Panc1 (cell line): ENCODE measurements at regions not wholly inside any gene's neighbourhood (a gene's known extent, or its start where the extent isn't known, plus 50 kb on each side); places are given as distances from the start of the nearest gene placed in this dataset.
A peak's percentile ranks its signal among the peaks of the same experiment; 100 is the strongest.

ENCODE experiments used
- ATAC-seq: fragments of 200-7000 bp; cut with Tn5 transposase; 2 replicates; pipeline ENCODE4 v1.9.1; 2020; ENCODE audit warnings: mild to moderate bottlenecking, moderate library complexity
- BruUV-seq: library from RNA; stranded (reverse); fragments of 400-500 nt; replicated peaks from 2 replicates; lab custom pipeline; 2021; lab: Mats Ljungman, UMichigan
- CTCF ChIA-PET: fragments of 300-600 bp; sonication (Branson Sonifier 250); formaldehyde crosslinking; loops from one replicate; lab custom pipeline; 2022; ENCODE audit warnings: antibody characterized with exemption; lab: Charles Lee
- POLR2A ChIA-PET: fragments of 300-600 bp; sonication (Branson Sonifier 250); formaldehyde crosslinking; loops from one replicate; lab custom pipeline; 2022; ENCODE audit warnings: antibody characterized with exemption; lab: Charles Lee
- DNase-seq: peaks from one replicate; pipeline ENCODE4 v3.0.0-alpha.2; 2010; ENCODE audit warnings: low read depth, low spot score
- H3K27ac ChIP-seq: 2 replicates; pipeline ENCODE4 v1.5.1; 2011; ENCODE audit warnings: mild to moderate bottlenecking, low read length, inconsistent platforms
- H3K27me3 ChIP-seq: fragments of 200-500 bp; sonication (Bioruptor generic); 2 replicates; pipeline ENCODE4 v1.6.0; 2014; ENCODE audit warnings: low read length, inconsistent platforms; ENCODE audit not compliant: control insufficient read depth, insufficient read depth
- H3K36me3 ChIP-seq: fragments of 200-500 bp; sonication (Bioruptor generic); 2 replicates; pipeline ENCODE4 v1.5.1; 2014; ENCODE audit warnings: inconsistent platforms, mild to moderate bottlenecking, low read length, moderate library complexity; ENCODE audit not compliant: control insufficient read depth, insufficient read depth
- H3K4me1 ChIP-seq: 2 replicates; pipeline ENCODE4 v1.5.1; 2011; ENCODE audit warnings: inconsistent platforms, mild to moderate bottlenecking, low read length, moderate library complexity; ENCODE audit not compliant: control insufficient read depth, insufficient read depth
- H3K4me3 ChIP-seq, 2 experiments: 2 replicates each; pipeline ENCODE4 v1.5.1; 2011 to 2012; ENCODE audit warnings: low read depth in 2 of 2, low read length in 2 of 2, mild to moderate bottlenecking in 2 of 2, inconsistent platforms in 1 of 2, moderate library complexity in 1 of 2
- H3K9me3 ChIP-seq: fragments of 200-500 bp; sonication (Bioruptor generic); 2 replicates; pipeline ENCODE4 v1.5.1; 2014; ENCODE audit warnings: low read depth, mild to moderate bottlenecking, inconsistent platforms, low read length, moderate library complexity; ENCODE audit not compliant: control insufficient read depth, insufficient read depth
- POLR2AphosphoS5 ChIP-seq: IDR thresholded peaks from 2 replicates; pipeline ENCODE4 v1.6.1; 2012; ENCODE audit warnings: mild to moderate bottlenecking, low read depth, low read length, moderate library complexity
- SIN3A ChIP-seq: IDR thresholded peaks from 2 replicates; pipeline ENCODE4 v1.6.1; 2012; ENCODE audit warnings: low read depth, mild to moderate bottlenecking, low read length, moderate library complexity, borderline replicate concordance; ENCODE audit not compliant: insufficient read depth
- TCF7L2 ChIP-seq: IDR thresholded peaks from 2 replicates; pipeline ENCODE4 v1.6.1; 2011; ENCODE audit warnings: mild to moderate bottlenecking, low read depth, low read length, inconsistent platforms
- in situ Hi-C: cut with HindIII; loops from 2 replicates; pipeline ENCODE4 v1.10.0; 2016; ENCODE audit warnings: low sequenced_read_pairs, low pct_unique_long_range_greater_than_20kb
- intact Hi-C: fragments of 100-400 bp; cut with micrococcal nuclease; formaldehyde crosslinking; loops from one replicate; pipeline ENCODE4 v1.10.0; 2022; ENCODE audit not compliant: unreplicated experiment
- TF ChIP-seq, protein P1 (sequence below), 2 experiments: IDR thresholded peaks; 2 replicates each; pipeline ENCODE4 v1.6.1; 2011 to 2012; ENCODE audit warnings: low read depth in 2 of 2, control low read depth in 1 of 2, low read length in 1 of 2, mild to moderate bottlenecking in 1 of 2, moderate library complexity in 1 of 2; ENCODE audit not compliant: insufficient read depth in 1 of 2
- TF ChIP-seq, protein P2 (sequence below): fragments of 450-650 bp; IDR thresholded peaks from 2 replicates; pipeline ENCODE4 v1.5.1; 2017; ENCODE audit warnings: mild to moderate bottlenecking

DNA sequence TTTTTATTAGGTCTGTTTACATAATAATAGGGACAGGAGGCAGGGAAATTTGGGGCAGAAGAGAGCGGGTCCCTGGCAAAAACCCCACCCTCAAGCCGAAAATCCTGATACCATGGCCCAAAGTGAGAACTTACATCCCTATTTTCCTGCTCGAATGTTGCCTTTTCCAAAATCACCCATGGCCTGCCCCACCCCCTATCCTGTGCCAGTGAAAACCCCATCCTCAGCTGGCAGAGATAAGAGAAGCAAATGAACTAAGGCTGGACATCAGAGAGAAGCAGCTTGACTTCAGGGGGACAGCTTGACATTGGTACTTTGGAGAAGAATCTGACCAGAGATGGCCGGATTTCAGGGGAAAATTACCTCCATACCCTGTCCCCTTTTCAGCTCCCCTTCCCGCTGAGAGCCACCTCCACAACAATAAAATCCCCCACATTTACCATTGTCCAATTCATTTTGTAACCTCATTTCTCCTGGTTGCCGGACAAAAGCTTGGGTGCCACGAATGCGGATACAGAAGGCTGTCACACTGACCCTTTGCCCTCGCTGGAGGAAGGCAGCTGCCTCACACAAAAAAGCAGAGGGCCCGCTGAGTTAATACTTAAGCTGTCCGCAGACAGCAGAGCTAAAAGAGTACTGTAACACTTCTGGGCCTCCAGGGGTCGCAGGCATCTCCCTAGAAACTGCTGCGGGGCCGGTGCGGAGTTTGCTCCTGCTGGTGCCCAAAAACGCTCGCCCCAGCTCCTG lies 196.2 kb downstream of the SNCA start:
- DNase-seq: no peak
- no peaks in the 10 kb centered on the region for H3K4me1 ChIP-seq
- intact Hi-C loops (no loop called here), in situ Hi-C loops (no loop called here)
- no peaks in the 10 kb centered on the region for H3K9me3 ChIP-seq
- no TSS peak for BruUV-seq
- peak; percentile 90 for ATAC-seq
- POLR2A ChIA-PET: no interaction called here
- peak overlapping the region in 1 of 2 experiments; percentile 3; a peak in 1 of 4 replicates for H3K4me3 ChIP-seq
- H3K36me3 ChIP-seq: no peaks in the 10 kb centered on the region
- CTCF ChIA-PET: no interaction called here
- TF ChIP-seq, protein P1, sequence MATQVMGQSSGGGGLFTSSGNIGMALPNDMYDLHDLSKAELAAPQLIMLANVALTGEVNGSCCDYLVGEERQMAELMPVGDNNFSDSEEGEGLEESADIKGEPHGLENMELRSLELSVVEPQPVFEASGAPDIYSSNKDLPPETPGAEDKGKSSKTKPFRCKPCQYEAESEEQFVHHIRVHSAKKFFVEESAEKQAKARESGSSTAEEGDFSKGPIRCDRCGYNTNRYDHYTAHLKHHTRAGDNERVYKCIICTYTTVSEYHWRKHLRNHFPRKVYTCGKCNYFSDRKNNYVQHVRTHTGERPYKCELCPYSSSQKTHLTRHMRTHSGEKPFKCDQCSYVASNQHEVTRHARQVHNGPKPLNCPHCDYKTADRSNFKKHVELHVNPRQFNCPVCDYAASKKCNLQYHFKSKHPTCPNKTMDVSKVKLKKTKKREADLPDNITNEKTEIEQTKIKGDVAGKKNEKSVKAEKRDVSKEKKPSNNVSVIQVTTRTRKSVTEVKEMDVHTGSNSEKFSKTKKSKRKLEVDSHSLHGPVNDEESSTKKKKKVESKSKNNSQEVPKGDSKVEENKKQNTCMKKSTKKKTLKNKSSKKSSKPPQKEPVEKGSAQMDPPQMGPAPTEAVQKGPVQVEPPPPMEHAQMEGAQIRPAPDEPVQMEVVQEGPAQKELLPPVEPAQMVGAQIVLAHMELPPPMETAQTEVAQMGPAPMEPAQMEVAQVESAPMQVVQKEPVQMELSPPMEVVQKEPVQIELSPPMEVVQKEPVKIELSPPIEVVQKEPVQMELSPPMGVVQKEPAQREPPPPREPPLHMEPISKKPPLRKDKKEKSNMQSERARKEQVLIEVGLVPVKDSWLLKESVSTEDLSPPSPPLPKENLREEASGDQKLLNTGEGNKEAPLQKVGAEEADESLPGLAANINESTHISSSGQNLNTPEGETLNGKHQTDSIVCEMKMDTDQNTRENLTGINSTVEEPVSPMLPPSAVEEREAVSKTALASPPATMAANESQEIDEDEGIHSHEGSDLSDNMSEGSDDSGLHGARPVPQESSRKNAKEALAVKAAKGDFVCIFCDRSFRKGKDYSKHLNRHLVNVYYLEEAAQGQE (IDR thresholded peaks at IDR 0.05; ENCODE audit: insufficient read depth in 1 of 2, low read depth in 2 of 2, low read length in 1 of 2): no peak
- TF ChIP-seq, protein P2, sequence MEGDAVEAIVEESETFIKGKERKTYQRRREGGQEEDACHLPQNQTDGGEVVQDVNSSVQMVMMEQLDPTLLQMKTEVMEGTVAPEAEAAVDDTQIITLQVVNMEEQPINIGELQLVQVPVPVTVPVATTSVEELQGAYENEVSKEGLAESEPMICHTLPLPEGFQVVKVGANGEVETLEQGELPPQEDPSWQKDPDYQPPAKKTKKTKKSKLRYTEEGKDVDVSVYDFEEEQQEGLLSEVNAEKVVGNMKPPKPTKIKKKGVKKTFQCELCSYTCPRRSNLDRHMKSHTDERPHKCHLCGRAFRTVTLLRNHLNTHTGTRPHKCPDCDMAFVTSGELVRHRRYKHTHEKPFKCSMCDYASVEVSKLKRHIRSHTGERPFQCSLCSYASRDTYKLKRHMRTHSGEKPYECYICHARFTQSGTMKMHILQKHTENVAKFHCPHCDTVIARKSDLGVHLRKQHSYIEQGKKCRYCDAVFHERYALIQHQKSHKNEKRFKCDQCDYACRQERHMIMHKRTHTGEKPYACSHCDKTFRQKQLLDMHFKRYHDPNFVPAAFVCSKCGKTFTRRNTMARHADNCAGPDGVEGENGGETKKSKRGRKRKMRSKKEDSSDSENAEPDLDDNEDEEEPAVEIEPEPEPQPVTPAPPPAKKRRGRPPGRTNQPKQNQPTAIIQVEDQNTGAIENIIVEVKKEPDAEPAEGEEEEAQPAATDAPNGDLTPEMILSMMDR: peak; percentile 69
- no peak overlapping the region for H3K27ac ChIP-seq
- H3K27me3 ChIP-seq: no peaks in the 10 kb centered on the region

DNA sequence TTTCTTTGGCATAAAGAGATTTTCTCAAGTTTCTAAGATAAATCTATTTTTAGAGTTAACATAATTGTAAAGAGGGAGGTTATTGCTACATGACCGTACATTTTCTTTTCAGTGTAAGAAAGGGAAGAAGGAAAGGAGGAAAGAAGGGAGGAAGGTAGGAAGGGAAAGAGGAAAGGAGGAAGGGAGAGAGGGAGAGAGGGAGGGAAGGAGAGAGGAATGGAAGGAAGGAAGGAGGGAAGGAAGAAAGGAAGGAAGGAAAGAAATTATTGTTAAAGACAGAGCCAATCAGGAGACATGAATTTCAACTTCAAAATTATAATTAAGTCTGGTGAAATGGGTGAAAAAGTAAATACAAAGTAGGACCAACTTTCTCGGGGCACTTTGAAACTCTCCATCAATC lies 197.6 kb downstream of the SNCA start:
- H3K4me3 ChIP-seq: no peak overlapping the region
- no peak for ATAC-seq
- intact Hi-C loops (no loop called here), in situ Hi-C loops (no loop called here)
- no peak for DNase-seq
- no peaks in the 10 kb centered on the region for H3K27me3 ChIP-seq
- BruUV-seq: no TSS peak
- ChIA-PET CTCF (interaction anchor here (0.7 kb wide), 1 partner anchor 11 kb away, joined by 8 read pairs; no protein-coding TSS in a partner anchor), POLR2A (no interaction called here)
- TF ChIP-seq TCF7L2 (no peak), POLR2AphosphoS5 (no peak), SIN3A (no peak)
- TF ChIP-seq, protein P1 (IDR thresholded peaks at IDR 0.05; ENCODE audit: insufficient read depth in 1 of 2, low read depth in 2 of 2, low read length in 1 of 2): no peak
- TF ChIP-seq, protein P2: no peak
- no peaks in the 10 kb centered on the region for H3K9me3 ChIP-seq
- no peak overlapping the region for H3K27ac ChIP-seq
- H3K4me1 ChIP-seq: no peaks in the 10 kb centered on the region
- no peaks in the 10 kb centered on the region for H3K36me3 ChIP-seq
